Lower lobe of right lung (tissue), 2 donors: ENCODE measurements at regions not wholly inside any gene's neighbourhood (a gene's known extent, or its start where the extent isn't known, plus 50 kb on each side); places are given as distances from the start of the nearest gene placed in this dataset.

Source experiments
- ATAC-seq, 2 donors: fragments of 200-7000 bp; cut with Tn5 transposase; one replicate each; pipeline ENCODE4 v1.9.1; 2020 to 2022; ENCODE audit warnings: mild to moderate bottlenecking in 2 of 2, moderate library complexity in 2 of 2
- DNase-seq: peaks from one replicate; pipeline ENCODE4 v3.0.0-alpha.2; 2020
- H3K27ac ChIP-seq: fragments of 200-600 bp; one replicate; pipeline ENCODE4 v1.8.0; 2022
- H3K27me3 ChIP-seq: fragments of 200-600 bp; one replicate; pipeline ENCODE4 v1.8.0; 2022; ENCODE audit warnings: low read depth
- H3K36me3 ChIP-seq: fragments of 200-600 bp; one replicate; pipeline ENCODE4 v1.8.0; 2022; ENCODE audit warnings: mild to moderate bottlenecking
- H3K4me1 ChIP-seq: fragments of 200-600 bp; one replicate; pipeline ENCODE4 v1.8.0; 2022
- H3K4me3 ChIP-seq: fragments of 200-600 bp; one replicate; pipeline ENCODE4 v1.8.0; 2022; ENCODE audit warnings: mild to moderate bottlenecking
- H3K9me3 ChIP-seq: fragments of 200-600 bp; one replicate; pipeline ENCODE4 v1.8.0; 2022
- CTCF ChIP-seq: fragments of 200-600 bp; IDR thresholded peaks from one replicate; pipeline ENCODE4 v1.8.0; 2022; ENCODE audit warnings: antibody characterized with exemption, mild to moderate bottlenecking
- intact Hi-C: fragments of 100-400 bp; cut with DNase I; formaldehyde crosslinking; loops from one replicate; pipeline ENCODE4 v1.11.0; 2022
- donor health status: DM: no; HTN: yes; CAD: no; lungs with severe emphysema.

DNA sequence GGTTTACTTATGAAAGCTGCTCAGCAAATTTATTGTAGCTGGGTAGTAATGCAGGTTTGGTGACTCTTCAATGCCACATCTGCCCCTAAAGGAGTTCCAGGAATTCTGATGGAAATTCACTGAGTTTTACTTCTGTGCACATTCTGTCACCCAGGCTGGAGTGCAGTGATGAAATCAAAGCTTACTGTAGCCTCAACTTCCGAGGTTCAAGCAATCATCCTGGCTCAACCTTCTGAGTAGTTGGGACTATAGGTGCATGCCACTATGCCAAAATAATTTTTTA lies 150.6 kb upstream of the RUNX1 start:
- Histone ChIP-seq H3K4me1 (no peaks in the 10 kb centered on the region), H3K4me3 (no peak overlapping the region), H3K36me3 (no peaks in the 10 kb centered on the region), H3K9me3 (no peaks in the 10 kb centered on the region), H3K27ac (no peak overlapping the region), H3K27me3 (no peaks in the 10 kb centered on the region)
- DNase-seq = no peak
- no peak for ATAC-seq
- intact Hi-C loops = no loop called here
- TF ChIP-seq CTCF = no peak

- Histone ChIP-seq H3K4me3 (no peak overlapping the region), H3K27ac (no peak overlapping the region), H3K4me1 (no peaks in the 10 kb centered on the region), H3K9me3 (no peaks in the 10 kb centered on the region), H3K36me3 (no peaks in the 10 kb centered on the region), H3K27me3 (no peaks in the 10 kb centered on the region)
- TF ChIP-seq CTCF = no peak
- ATAC-seq (no peak), DNase-seq (no peak)
- intact Hi-C loops = no loop called here
Observed at GRCh38 chr21:35198982-35199732, 150.1 kb upstream of the RUNX1 start.

- TF ChIP-seq CTCF = no peak
- Histone ChIP-seq H3K4me1 (no peaks in the 10 kb centered on the region), H3K9me3 (no peaks in the 10 kb centered on the region), H3K27ac (no peak overlapping the region), H3K36me3 (no peaks in the 10 kb centered on the region), H3K27me3 (no peaks in the 10 kb centered on the region), H3K4me3 (no peak overlapping the region)
- no peak for ATAC-seq
- no peak for DNase-seq
- intact Hi-C loops = no loop called here
Observed at GRCh38 chr21:35198565-35198964, 149.5 kb upstream of the RUNX1 start.

GRCh38 chr21:35197992-35198431 lies 148.9 kb upstream of the RUNX1 start:
- DNase-seq = no peak
- peak in 1 of 2 donors; percentile 23 for ATAC-seq
- no peaks in the 10 kb centered on the region for H3K27me3 ChIP-seq
- no peak overlapping the region for H3K27ac ChIP-seq
- no peak overlapping the region for H3K4me3 ChIP-seq
- intact Hi-C loops = no loop called here
- no peaks in the 10 kb centered on the region for H3K9me3 ChIP-seq
- no peaks in the 10 kb centered on the region for H3K4me1 ChIP-seq
- no peak for TF ChIP-seq CTCF
- H3K36me3 ChIP-seq = no peaks in the 10 kb centered on the region

DNA sequence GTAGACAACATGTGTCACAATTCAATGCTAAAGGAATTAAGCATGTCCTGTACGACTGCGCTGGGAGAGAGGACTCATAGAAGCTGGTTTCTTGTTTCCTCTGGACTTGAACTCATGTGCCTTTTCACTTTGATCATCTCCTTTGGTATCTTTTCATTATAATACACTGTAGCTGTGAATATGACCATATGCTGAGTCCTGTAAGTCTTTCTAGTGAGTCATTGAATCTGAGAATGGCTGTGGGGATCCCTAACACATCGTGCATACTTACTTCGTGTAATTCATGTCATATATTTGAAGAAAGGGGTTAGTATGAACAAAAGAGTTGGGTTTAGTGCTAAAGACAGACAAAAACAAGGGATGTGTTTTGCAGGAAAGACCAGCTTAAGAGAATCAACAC lies 148.1 kb upstream of the RUNX1 start:
- ATAC-seq = no peak
- Histone ChIP-seq H3K27ac (no peak overlapping the region), H3K4me1 (no peaks in the 10 kb centered on the region), H3K36me3 (no peaks in the 10 kb centered on the region), H3K9me3 (no peaks in the 10 kb centered on the region), H3K4me3 (no peak overlapping the region), H3K27me3 (no peaks in the 10 kb centered on the region)
- no peak for TF ChIP-seq CTCF
- no peak for DNase-seq
- intact Hi-C loops = no loop called here
